Activated CD4-positive, alpha-beta T cell treated with anti-CD3 and anti-CD28 coated beads for 48 hours (primary cell): ENCODE measurements at regions not wholly inside any gene's neighbourhood (a gene's known extent, or its start where the extent isn't known, plus 50 kb on each side); places are given as distances from the start of the nearest gene placed in this dataset.
"Not testable (repeated sequence)": the region's sequence is repeated elsewhere in the genome, so short reads cannot be mapped to it uniquely, and the experiment has no call there.

Experiments
- DNase-seq: peaks from one replicate; pipeline ENCODE4 v3.0.0-alpha.2; 2020

DNA sequence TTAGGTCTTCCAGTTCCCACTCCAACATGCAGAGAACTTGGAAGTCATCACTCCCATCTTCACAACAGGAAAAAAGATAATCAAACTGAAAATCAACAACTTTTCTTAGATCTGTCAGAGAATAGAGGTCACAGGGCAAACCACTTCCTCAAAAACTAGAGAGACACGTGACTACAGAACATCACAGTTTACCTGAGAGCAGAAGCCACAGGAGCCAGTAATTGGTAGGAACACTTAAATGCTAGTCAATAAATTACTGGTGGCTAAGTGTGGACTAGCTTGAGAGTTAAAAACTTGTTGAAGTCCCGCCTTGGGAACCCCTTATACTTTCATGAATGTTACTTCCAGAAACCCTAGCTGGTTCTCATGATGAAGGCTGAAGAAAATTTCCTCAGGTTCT is 81.1 kb downstream of the THSD1 start:
- DNase-seq: not testable (repeated sequence)

DNA sequence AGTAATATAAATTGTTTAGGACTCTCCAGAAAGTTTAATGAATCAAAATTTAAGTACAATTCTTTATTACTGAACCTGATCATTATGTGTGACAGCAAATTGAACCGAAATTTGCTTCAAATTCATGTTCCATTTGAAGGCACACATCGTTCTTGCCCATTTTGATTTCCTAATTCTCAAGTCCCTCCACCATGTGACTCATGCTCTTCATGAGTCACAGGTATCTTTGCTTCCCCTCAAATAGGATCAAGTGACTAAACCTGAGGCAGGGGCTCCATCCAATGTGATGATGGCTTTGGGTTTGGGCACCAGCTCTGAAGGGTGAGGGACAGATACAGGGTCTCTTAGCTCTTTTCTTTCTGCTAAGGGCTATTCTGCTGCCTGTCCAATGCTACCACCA is 86.1 kb downstream of the THSD1 start:
- no peak for DNase-seq

- not testable (repeated sequence) for DNase-seq
Measured at GRCh38 chr13:52309833-52310232, 96.1 kb downstream of the THSD1 start.

GRCh38 chr13:52306336-52306735 is 99.6 kb downstream of the THSD1 start:
- not testable (repeated sequence) for DNase-seq

DNA sequence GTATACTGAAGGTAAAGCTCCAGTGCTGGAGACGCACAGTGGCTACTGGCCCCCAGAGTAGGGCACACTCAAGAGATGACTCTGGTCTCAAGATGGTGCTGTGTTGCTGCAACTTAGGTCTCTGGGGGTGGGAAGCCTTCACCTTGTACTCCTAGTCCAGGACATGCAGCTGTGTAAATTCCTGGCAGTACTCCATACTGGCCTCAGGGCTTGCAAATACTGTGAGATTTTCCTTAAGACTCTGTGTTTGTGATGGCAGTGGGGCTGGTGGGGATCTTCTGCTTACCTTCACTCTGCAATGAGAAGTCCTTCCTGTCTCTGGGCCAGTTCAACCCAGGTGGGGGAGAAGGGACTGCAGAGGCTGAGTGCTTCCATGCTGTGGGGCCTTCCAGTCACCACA is 102.9 kb downstream of the THSD1 start:
- DNase-seq: not testable (repeated sequence)

GRCh38 chr13:52302688-52303087 is 103.3 kb downstream of the THSD1 start:
- not testable (repeated sequence) for DNase-seq

DNA sequence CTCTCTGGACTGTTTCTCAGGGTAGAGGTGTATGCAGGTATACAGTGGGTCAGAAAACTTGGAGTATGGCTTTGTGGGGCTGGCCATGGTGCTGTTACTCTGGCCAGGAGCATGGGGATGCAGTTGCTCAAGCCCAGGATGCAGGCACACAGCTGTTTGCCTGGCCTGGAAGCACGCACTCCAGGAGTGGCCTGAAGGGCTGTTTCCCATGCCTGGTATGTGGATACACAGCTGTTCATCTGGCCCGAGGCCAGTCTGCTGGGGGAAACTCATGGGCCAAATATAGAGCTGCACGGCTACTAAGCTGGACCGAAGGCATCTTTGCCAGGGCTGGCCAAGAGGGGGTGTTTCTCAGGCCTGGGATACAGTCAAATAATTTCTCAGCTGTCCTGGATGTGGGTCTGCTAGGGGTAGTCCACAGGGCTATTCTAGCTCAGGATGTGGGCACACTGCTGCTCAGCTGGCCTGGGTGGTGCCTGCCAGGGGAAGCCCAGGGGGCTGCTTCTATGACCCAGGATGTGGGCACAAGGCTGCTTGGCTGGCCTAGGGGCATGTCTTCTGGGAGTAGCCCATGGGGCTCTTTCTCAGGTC is 104.1 kb downstream of the THSD1 start:
- not testable (repeated sequence) for DNase-seq

DNA sequence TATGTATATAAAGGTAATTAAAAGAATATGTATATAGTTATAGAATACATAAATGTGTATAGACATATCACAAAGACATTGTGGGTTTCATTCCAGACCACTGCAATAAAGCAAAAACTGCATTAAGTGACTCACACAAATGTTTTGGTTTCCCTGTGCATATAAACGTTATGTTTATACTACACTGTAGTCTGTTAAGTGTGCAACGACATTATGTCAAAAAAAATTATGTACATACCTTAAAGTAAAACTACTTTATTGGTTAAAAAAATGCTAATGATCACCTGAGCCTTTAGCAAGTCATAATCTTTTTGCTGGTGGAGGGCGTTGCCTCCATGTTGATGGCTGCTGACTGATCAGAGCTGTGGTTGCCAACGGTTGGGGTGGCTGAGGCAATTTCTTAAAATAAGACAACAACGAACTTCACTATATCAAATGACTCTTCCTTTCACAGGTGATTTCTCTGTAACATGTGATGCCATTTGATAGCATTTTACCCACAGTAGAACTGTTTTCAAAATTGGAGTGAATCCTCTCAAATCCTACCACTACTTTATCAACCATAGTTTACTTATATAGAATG is 107.8 kb downstream of the THSD1 start:
- not testable (repeated sequence) for DNase-seq

DNA sequence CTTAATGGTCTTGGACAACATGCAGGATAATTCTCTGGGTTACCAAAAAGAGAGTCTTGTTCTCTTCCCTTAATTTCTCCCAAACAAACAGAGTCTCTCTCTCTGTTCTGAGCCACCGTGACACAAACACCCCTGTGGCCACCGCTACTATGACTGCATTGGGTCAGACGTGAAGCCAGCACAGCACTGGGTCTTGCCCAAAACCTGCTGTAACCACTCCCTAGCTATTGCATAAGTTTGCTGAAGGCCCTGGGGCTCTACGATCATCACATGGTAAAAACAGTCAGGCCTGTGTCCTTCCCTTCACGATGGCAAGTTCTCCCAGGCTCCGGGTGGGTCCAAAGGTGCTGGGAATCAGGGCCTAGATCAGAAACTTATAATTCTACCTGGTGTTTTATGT is 117.1 kb downstream of the THSD1 start:
- DNase-seq: not testable (repeated sequence)

- not testable (repeated sequence) for DNase-seq
Measured at GRCh38 chr13:52281387-52281786, 122.0 kb upstream of the NEK3 start.

DNA sequence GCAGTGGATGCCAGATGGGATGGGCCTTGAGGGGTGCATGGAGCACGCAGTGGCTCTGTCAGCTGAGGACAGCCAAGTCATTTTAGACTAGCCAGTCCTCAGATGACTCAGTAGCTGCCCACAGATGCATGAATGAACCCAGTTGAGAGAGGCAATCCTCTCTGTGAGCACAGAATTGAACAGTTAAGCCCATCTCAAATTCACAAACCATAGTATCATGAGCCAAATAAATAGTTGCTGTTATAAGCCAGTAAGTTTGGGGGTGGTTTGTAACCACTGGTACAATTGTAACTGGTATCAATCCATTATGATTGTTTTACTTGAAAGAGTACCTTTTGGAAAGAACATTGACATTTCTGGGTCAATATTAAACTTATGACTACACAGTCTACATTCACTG is 120.0 kb upstream of the NEK3 start:
- not testable (repeated sequence) for DNase-seq

- not testable (repeated sequence) for DNase-seq
Measured at GRCh38 chr13:52254299-52254698, 94.9 kb upstream of the NEK3 start.

DNA sequence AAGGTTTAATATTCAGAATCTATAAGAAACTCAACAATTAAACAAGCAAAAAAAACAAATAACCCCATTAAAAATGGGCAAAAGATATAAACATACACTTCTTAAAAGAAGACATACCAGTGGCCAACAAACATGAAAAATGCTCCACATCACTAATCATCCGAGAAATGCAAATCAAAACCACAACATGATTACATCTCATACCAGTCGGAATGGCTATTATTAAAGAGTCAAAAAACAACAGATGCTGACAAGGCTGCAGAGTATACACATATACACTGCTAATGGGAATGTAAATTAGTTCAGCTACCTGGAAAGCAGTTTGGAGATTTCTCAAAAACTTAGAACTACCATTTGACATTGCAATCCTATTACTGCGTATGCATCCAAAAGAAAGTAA is 81.4 kb upstream of the NEK3 start:
- DNase-seq: not testable (repeated sequence)

GRCh38 chr13:52235900-52236595 is 76.7 kb upstream of the NEK3 start:
- DNase-seq: peak; percentile 33

GRCh38 chr13:52234928-52235327 is 75.5 kb upstream of the NEK3 start:
- not testable (repeated sequence) for DNase-seq

GRCh38 chr13:52223063-52223462 is 63.7 kb upstream of the NEK3 start:
- not testable (repeated sequence) for DNase-seq

- DNase-seq: not testable (repeated sequence)
Measured at GRCh38 chr13:52213920-52214319, 54.5 kb upstream of the NEK3 start.

- not testable (repeated sequence) for DNase-seq
Measured at GRCh38 chr13:52212886-52213285, 53.5 kb upstream of the NEK3 start.

DNA sequence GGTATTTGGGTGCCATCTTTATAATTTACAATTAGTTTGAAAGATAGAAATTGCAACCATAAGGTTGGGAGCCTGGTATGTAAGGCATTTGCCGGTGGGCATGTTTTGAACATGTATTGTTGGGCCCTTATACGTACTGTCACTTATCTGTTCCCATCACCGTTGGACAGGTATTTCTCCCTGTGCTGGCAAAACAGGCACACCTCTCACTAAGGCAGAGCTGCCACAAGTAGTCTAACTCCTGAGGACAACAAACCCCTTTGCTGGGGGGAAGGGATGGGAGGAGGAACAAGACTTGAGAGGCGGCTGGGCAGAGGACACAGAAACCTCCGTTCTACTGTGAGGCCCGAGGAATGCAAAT is 52.0 kb upstream of the NEK3 start:
- not testable (repeated sequence) for DNase-seq

DNA sequence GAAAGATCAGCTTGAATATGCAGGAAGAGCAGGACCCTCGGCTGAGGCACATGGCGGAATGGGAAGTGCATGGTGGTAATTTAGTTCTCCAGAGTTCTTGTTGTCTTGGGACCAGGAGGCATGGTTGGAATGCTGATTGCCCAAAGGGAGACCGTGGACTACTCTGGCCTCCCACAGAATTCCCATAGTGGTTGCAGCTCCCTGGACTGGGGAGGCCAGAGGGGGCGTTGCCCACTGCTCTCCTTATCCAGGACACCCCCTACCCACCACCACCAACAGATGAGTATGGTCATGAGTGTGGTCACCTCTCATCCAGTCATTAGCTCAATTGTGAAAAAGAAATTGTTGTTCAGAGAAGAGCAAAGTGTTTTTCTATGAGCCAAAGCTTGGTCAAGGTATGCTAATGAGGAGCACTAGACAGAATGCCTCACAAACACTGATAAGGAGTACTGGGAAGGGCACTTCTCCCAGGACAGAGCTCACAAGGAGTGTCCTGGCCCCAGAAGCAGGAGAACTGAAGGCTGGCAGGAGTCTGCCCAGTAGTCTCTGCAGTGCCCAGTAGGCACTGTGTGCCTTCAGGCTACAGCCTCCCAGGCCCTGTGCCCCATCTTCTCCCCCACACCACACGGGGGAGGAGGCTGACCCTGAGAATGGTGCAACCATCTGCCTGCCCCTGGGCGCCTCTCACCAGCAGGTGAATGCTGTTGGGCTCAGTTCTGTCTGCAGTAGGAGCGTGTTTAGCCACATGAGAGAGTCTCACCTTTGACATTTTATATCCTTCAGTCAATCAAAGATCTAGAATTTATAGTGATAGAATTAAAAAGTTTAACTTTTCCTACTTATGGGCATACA is 51.4 kb upstream of the NEK3 start:
- DNase-seq: not testable (repeated sequence)
